ENCODE measurements at regions not wholly inside any gene's neighbourhood (a gene's known extent, or its start where the extent isn't known, plus 50 kb on each side); places are given as distances from the start of the nearest gene placed in this dataset.

GRCh38 chr16:7025616-7026190 lies 306.9 kb upstream of the RBFOX1 start:
- no peak for DNase-seq (ENCODE audit: low read depth, low spot score)
- no peak overlapping the region for H3K27ac ChIP-seq

GRCh38 chr16:7021653-7022275 lies 310.9 kb upstream of the RBFOX1 start:
- no peak overlapping the region for H3K27ac ChIP-seq
- DNase-seq (ENCODE audit: low read depth, low spot score): no peak

- no peak for DNase-seq (ENCODE audit: low read depth, low spot score)
- no peak overlapping the region for H3K27ac ChIP-seq
These were observed 315.5 kb upstream of the RBFOX1 start for GRCh38 chr16:7017006-7017662.

GRCh38 chr16:7014756-7015155 lies 317.9 kb upstream of the RBFOX1 start:
- H3K27ac ChIP-seq: no peak overlapping the region
- no peak for DNase-seq (ENCODE audit: low read depth, low spot score)

GRCh38 chr16:7013990-7014389 lies 318.7 kb upstream of the RBFOX1 start:
- H3K27ac ChIP-seq: no peak overlapping the region
- DNase-seq (ENCODE audit: low read depth, low spot score): no peak

- DNase-seq (ENCODE audit: low read depth, low spot score): no peak
- H3K27ac ChIP-seq: no peak overlapping the region
These were observed 328.4 kb upstream of the RBFOX1 start for GRCh38 chr16:7004266-7004665.

GRCh38 chr16:6993544-6993943 lies 339.1 kb upstream of the RBFOX1 start:
- DNase-seq (ENCODE audit: low read depth, low spot score): no peak
- H3K27ac ChIP-seq: no peak overlapping the region

- DNase-seq (ENCODE audit: low read depth, low spot score): no peak
These were observed 343.8 kb upstream of the RBFOX1 start for GRCh38 chr16:6988846-6989245.

GRCh38 chr16:6977916-6978315 lies 354.7 kb upstream of the RBFOX1 start:
- H3K27ac ChIP-seq: no peak overlapping the region
- no peak for DNase-seq (ENCODE audit: low read depth, low spot score)

More at GRCh38 chr16:6988846-6989245, 343.8 kb upstream of the RBFOX1 start:
- H3K27ac ChIP-seq: no peak overlapping the region

GRCh38 chr16:6977291-6977690 lies 355.4 kb upstream of the RBFOX1 start:
- no peak for DNase-seq (ENCODE audit: low read depth, low spot score)

GRCh38 chr16:6976716-6977115 lies 355.9 kb upstream of the RBFOX1 start:
- DNase-seq (ENCODE audit: low read depth, low spot score): no peak
- no peak overlapping the region for H3K27ac ChIP-seq

More at GRCh38 chr16:6977291-6977690, 355.4 kb upstream of the RBFOX1 start:
- no peak overlapping the region for H3K27ac ChIP-seq

GRCh38 chr16:6970171-6970857 lies 362.3 kb upstream of the RBFOX1 start:
- H3K27ac ChIP-seq: no peak overlapping the region
- no peak for DNase-seq (ENCODE audit: low read depth, low spot score)

- H3K27ac ChIP-seq: no peak overlapping the region
- no peak for DNase-seq (ENCODE audit: low read depth, low spot score)
These were observed 363.1 kb upstream of the RBFOX1 start for GRCh38 chr16:6969594-6969993.

GRCh38 chr16:6967796-6968320 lies 364.8 kb upstream of the RBFOX1 start:
- no peak overlapping the region for H3K27ac ChIP-seq
- DNase-seq (ENCODE audit: low read depth, low spot score): no peak

- no peak for DNase-seq (ENCODE audit: low read depth, low spot score)
- no peak overlapping the region for H3K27ac ChIP-seq
These were observed 365.7 kb upstream of the RBFOX1 start for GRCh38 chr16:6966925-6967324.

- no peak overlapping the region for H3K27ac ChIP-seq
- no peak for DNase-seq (ENCODE audit: low read depth, low spot score)
These were observed 368.0 kb upstream of the RBFOX1 start for GRCh38 chr16:6964679-6965078.

- no peak overlapping the region for H3K27ac ChIP-seq
- no peak for DNase-seq (ENCODE audit: low read depth, low spot score)
These were observed 370.9 kb upstream of the RBFOX1 start for GRCh38 chr16:6961704-6962103.

GRCh38 chr16:6958184-6958583 lies 374.5 kb upstream of the RBFOX1 start:
- no peak overlapping the region for H3K27ac ChIP-seq
- DNase-seq (ENCODE audit: low read depth, low spot score): no peak

- H3K27ac ChIP-seq: no peak overlapping the region
- no peak for DNase-seq (ENCODE audit: low read depth, low spot score)
These were observed 375.0 kb upstream of the RBFOX1 start for GRCh38 chr16:6957681-6958080.

- H3K27ac ChIP-seq: no peak overlapping the region
- no peak for DNase-seq (ENCODE audit: low read depth, low spot score)
These were observed 376.1 kb upstream of the RBFOX1 start for GRCh38 chr16:6956511-6956910.

GRCh38 chr16:6955303-6955702 lies 377.3 kb upstream of the RBFOX1 start:
- DNase-seq (ENCODE audit: low read depth, low spot score): no peak
- no peak overlapping the region for H3K27ac ChIP-seq
